Left ventricle myocardium inferior (tissue), 1 donor: ENCODE measurements at regions not wholly inside any gene's neighbourhood (a gene's known extent, or its start where the extent isn't known, plus 50 kb on each side); places are given as distances from the start of the nearest gene placed in this dataset.

Source experiments
- DNase-seq: peaks from one replicate; pipeline ENCODE4 v3.0.0-alpha.2; 2020
- H3K27ac ChIP-seq: fragments of 200-600 bp; replicated peaks from 2 replicates; pipeline ENCODE4 v1.8.0; 2021
- H3K27me3 ChIP-seq: fragments of 200-600 bp; 2 replicates; pipeline ENCODE4 v1.8.0; 2021; ENCODE audit warnings: low read depth
- H3K36me3 ChIP-seq: fragments of 200-600 bp; 2 replicates; pipeline ENCODE4 v1.8.0; 2021
- H3K4me1 ChIP-seq: fragments of 200-600 bp; 2 replicates; pipeline ENCODE4 v1.8.0; 2021
- H3K4me3 ChIP-seq: fragments of 200-600 bp; 2 replicates; pipeline ENCODE4 v1.8.0; 2021; ENCODE audit warnings: mild to moderate bottlenecking, moderate library complexity
- H3K9me3 ChIP-seq: fragments of 200-600 bp; replicated peaks from 2 replicates; pipeline ENCODE4 v1.8.0; 2021
- intact Hi-C: fragments of 100-400 bp; cut with micrococcal nuclease; formaldehyde crosslinking; loops from one replicate; pipeline ENCODE4 v1.11.0; 2022
- TF ChIP-seq, protein P1 (sequence below): fragments of 200-600 bp; IDR thresholded peaks from 2 replicates; pipeline ENCODE4 v1.8.0; 2021; ENCODE audit warnings: antibody characterized with exemption, mild to moderate bottlenecking, borderline replicate concordance
- donor health status: DM: no; HTN: yes; CAD: no; lungs with severe emphysema.

DNA sequence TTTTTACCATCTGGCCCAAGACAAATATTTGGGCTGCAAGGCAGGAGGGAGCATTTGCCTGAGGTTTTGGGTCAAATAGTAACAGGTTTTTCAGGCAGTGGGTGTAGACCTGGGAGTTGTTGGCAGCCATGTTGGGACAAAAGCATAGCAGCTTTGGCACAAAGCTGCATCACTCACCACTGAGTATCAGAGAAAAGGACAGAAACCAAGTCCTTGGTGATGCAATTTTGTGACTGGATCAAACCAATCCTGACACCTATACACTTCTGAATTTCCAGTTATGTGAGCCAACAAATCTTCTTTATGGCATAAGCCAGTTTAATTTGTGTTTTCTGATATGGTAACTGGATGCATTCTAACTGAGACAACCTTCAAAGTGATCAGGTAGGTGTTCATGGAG lies 144.8 kb upstream of the KRR1 start:
- intact Hi-C loops: no loop called here
- TF ChIP-seq, protein P1, sequence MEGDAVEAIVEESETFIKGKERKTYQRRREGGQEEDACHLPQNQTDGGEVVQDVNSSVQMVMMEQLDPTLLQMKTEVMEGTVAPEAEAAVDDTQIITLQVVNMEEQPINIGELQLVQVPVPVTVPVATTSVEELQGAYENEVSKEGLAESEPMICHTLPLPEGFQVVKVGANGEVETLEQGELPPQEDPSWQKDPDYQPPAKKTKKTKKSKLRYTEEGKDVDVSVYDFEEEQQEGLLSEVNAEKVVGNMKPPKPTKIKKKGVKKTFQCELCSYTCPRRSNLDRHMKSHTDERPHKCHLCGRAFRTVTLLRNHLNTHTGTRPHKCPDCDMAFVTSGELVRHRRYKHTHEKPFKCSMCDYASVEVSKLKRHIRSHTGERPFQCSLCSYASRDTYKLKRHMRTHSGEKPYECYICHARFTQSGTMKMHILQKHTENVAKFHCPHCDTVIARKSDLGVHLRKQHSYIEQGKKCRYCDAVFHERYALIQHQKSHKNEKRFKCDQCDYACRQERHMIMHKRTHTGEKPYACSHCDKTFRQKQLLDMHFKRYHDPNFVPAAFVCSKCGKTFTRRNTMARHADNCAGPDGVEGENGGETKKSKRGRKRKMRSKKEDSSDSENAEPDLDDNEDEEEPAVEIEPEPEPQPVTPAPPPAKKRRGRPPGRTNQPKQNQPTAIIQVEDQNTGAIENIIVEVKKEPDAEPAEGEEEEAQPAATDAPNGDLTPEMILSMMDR: no peak
- Histone ChIP-seq H3K4me1 (peaks cover 6% of the 10 kb centered on the region), H3K27ac (no peak overlapping the region), H3K9me3 (no peaks in the 10 kb centered on the region), H3K36me3 (no peaks in the 10 kb centered on the region), H3K4me3 (no peak overlapping the region), H3K27me3 (no peaks in the 10 kb centered on the region)
- no peak for DNase-seq

DNA sequence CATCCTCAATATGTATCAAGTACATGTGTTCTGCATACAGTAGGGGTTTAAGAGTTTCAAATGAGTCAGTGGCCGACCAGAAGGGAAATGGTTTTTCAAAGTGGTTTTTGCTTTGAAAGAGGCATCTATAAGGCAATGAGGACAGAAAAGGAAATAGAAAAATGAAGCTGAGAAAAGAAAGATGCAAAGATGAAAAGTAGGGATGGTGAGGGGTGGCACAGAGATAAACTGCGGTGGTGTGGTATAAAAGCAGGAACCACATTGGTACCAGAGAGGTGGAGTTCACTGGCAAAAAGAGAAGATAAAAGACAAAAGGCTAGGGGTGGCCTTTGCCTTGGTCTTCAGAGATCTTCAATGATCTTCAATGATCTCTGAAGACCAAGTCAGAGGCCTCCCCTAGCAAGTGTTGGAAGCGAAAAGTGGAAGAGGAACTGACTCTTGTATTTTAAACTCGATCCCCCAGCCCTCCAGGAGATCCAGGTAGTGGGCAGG lies 144.0 kb upstream of the KRR1 start:
- no peaks in the 10 kb centered on the region for H3K27me3 ChIP-seq
- intact Hi-C loops: no loop called here
- no peak for DNase-seq
- no peak overlapping the region for H3K27ac ChIP-seq
- no peaks in the 10 kb centered on the region for H3K9me3 ChIP-seq
- no peak overlapping the region for H3K4me3 ChIP-seq
- H3K36me3 ChIP-seq: no peaks in the 10 kb centered on the region
- peaks cover 11% of the 10 kb centered on the region for H3K4me1 ChIP-seq
- TF ChIP-seq, protein P1: no peak

DNA sequence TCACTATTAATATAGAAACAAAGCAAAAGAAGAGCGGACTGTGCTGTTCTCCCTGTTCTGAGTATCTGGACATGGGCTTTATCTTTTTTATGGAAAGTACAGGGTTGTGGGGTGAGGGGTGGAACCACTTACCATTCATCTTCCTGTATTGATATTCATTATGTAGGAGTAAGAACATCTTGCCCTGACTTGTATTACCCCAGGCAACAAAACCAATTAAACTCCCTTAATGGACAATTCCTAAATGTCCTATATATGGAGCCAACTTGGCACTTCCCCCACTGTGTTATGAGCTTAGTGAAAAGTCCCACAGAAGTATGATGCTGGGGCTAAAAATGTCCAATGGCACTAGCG lies 139.9 kb upstream of the KRR1 start:
- H3K27me3 ChIP-seq: no peaks in the 10 kb centered on the region
- DNase-seq: no peak
- H3K27ac ChIP-seq: peak overlapping the region; percentile 55
- intact Hi-C loops: no loop called here
- no peaks in the 10 kb centered on the region for H3K36me3 ChIP-seq
- no peak overlapping the region for H3K4me3 ChIP-seq
- peaks cover 18% of the 10 kb centered on the region for H3K4me1 ChIP-seq
- no peaks in the 10 kb centered on the region for H3K9me3 ChIP-seq
- TF ChIP-seq, protein P1: no peak

DNA sequence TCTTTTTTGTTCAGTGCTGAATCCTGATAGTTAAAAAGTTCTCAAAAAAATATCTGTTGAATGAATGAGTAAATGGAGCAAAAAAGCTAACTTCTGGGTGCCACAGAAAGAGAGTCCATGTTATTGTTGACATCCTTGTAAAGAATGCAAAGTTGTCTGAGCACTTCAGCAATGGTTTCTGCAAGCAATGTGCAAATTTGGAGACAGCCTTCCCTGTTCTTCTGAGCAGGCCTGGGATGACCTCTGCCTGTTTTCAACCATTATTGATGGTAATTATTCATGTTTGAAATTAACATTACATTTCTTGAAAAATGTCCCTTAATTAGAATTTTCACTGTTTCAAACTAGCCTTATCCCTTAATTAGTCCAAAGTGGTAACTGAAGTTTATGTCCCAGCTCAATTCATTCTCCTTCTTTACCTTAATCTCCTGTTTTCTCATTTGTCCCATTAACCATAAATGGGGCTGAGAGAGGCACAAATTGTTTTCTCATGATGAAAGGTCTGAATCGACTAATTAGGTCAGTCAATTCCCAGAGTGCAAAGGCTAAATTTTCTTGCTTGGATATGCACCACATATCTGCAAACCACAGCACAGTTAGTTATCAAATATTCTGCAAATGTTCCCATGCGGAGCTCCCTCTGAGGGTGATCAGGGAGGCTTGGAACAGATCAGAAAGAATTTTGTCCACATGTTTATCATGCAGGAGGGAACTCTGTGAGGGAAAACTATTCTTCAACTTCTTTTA lies 139.4 kb upstream of the KRR1 start:
- intact Hi-C loops: no loop called here
- no peak for DNase-seq
- H3K4me1 ChIP-seq: peaks cover 19% of the 10 kb centered on the region
- TF ChIP-seq, protein P1: no peak
- H3K4me3 ChIP-seq: no peak overlapping the region
- no peaks in the 10 kb centered on the region for H3K36me3 ChIP-seq
- H3K9me3 ChIP-seq: no peaks in the 10 kb centered on the region
- no peaks in the 10 kb centered on the region for H3K27me3 ChIP-seq
- H3K27ac ChIP-seq: peak overlapping the region; percentile 55

DNA sequence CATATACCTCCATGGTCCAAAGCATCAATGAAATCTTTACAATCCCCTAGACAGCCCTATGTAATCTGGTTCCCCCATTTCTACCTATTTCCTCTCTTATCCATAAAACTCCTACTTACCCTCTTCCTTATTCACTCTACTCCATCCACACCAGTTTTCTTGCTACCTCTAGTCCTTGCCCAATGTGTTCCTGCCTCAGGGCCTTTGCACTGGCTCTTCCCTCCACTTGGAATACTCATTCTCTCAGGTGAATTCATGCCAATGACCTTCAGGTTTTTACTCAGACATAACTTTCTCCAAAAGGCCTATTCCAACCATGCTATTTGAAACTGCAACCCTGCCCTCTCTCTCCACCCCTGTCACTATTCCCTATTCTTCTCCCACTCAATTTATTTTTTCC lies 138.7 kb upstream of the KRR1 start:
- Histone ChIP-seq H3K27me3 (no peaks in the 10 kb centered on the region), H3K4me1 (peaks cover 19% of the 10 kb centered on the region), H3K27ac (no peak overlapping the region), H3K9me3 (no peaks in the 10 kb centered on the region), H3K4me3 (no peak overlapping the region), H3K36me3 (no peaks in the 10 kb centered on the region)
- no peak for DNase-seq
- TF ChIP-seq, protein P1: no peak
- intact Hi-C loops: no loop called here
